ENCODE measurements at regions not wholly inside any gene's neighbourhood (a gene's known extent, or its start where the extent isn't known, plus 50 kb on each side); places are given as distances from the start of the nearest gene placed in this dataset.

DNA sequence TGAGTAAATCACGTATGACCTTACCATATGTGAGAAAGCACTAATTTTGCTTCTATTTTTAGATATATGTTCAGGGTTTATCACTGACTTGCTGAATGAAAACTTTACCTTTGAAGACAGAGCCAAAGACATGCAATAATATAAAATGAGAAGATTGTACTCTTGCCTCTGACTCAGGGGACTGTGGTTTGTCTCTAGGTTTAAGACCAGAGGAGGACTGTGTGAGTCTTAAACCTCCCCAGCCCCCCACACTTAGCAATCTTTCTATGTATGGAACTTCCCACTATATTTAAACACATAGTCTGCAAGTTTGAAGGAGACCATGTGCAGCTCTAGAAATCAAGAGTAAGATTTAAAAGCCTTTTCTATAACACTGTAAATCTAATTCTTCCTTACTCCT lies 368.7 kb upstream of the FAM241A start:
- TF ChIP-seq, protein P1, sequence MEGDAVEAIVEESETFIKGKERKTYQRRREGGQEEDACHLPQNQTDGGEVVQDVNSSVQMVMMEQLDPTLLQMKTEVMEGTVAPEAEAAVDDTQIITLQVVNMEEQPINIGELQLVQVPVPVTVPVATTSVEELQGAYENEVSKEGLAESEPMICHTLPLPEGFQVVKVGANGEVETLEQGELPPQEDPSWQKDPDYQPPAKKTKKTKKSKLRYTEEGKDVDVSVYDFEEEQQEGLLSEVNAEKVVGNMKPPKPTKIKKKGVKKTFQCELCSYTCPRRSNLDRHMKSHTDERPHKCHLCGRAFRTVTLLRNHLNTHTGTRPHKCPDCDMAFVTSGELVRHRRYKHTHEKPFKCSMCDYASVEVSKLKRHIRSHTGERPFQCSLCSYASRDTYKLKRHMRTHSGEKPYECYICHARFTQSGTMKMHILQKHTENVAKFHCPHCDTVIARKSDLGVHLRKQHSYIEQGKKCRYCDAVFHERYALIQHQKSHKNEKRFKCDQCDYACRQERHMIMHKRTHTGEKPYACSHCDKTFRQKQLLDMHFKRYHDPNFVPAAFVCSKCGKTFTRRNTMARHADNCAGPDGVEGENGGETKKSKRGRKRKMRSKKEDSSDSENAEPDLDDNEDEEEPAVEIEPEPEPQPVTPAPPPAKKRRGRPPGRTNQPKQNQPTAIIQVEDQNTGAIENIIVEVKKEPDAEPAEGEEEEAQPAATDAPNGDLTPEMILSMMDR (IDR thresholded peaks at IDR 0.05): no peak
- TF ChIP-seq SIN3A (IDR thresholded peaks at IDR 0.05; ENCODE audit: borderline replicate concordance, insufficient read depth, low read depth, low read length) (no peak), POLR2AphosphoS5 (IDR thresholded peaks at IDR 0.05; ENCODE audit: low read depth, low read length) (no peak), TCF7L2 (IDR thresholded peaks at IDR 0.05; ENCODE audit: low read depth, low read length) (no peak)
- TF ChIP-seq, protein P2, sequence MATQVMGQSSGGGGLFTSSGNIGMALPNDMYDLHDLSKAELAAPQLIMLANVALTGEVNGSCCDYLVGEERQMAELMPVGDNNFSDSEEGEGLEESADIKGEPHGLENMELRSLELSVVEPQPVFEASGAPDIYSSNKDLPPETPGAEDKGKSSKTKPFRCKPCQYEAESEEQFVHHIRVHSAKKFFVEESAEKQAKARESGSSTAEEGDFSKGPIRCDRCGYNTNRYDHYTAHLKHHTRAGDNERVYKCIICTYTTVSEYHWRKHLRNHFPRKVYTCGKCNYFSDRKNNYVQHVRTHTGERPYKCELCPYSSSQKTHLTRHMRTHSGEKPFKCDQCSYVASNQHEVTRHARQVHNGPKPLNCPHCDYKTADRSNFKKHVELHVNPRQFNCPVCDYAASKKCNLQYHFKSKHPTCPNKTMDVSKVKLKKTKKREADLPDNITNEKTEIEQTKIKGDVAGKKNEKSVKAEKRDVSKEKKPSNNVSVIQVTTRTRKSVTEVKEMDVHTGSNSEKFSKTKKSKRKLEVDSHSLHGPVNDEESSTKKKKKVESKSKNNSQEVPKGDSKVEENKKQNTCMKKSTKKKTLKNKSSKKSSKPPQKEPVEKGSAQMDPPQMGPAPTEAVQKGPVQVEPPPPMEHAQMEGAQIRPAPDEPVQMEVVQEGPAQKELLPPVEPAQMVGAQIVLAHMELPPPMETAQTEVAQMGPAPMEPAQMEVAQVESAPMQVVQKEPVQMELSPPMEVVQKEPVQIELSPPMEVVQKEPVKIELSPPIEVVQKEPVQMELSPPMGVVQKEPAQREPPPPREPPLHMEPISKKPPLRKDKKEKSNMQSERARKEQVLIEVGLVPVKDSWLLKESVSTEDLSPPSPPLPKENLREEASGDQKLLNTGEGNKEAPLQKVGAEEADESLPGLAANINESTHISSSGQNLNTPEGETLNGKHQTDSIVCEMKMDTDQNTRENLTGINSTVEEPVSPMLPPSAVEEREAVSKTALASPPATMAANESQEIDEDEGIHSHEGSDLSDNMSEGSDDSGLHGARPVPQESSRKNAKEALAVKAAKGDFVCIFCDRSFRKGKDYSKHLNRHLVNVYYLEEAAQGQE (IDR thresholded peaks at IDR 0.05; ENCODE audit: insufficient read depth in 1 of 2, low read depth in 2 of 2, low read length in 1 of 2): no peak
